Fibroblast of villous mesenchyme (primary cell): ENCODE measurements at regions not wholly inside any gene's neighbourhood (a gene's known extent, or its start where the extent isn't known, plus 50 kb on each side); places are given as distances from the start of the nearest gene placed in this dataset.
A peak's percentile ranks its signal among the peaks of the same experiment; 100 is the strongest.

Experiments
- DNase-seq: peaks from one replicate; pipeline ENCODE4 v3.0.0-alpha.2; 2010; ENCODE audit warnings: low read depth
- H3K4me3 ChIP-seq: 2 replicates; pipeline ENCODE4 v1.5.1; 2011; ENCODE audit warnings: low read depth, mild to moderate bottlenecking, low read length
- CTCF ChIP-seq: IDR thresholded peaks from 2 replicates; pipeline ENCODE4 v1.5.1; 2012; ENCODE audit warnings: low read depth, mild to moderate bottlenecking, low read length; ENCODE audit not compliant: insufficient read depth

GRCh38 chrX:20519146-20519545 is 252.4 kb upstream of the RPS6KA3 start:
- no peak for DNase-seq
- no peak for TF ChIP-seq CTCF
- H3K4me3 ChIP-seq = no peak overlapping the region

GRCh38 chrX:20517565-20517964 is 250.9 kb upstream of the RPS6KA3 start:
- H3K4me3 ChIP-seq = no peak overlapping the region
- no peak for DNase-seq
- no peak for TF ChIP-seq CTCF

- no peak overlapping the region for H3K4me3 ChIP-seq
- TF ChIP-seq CTCF = no peak
- DNase-seq = peak; percentile 60
Measured at GRCh38 chrX:20515841-20516461, 249.2 kb upstream of the RPS6KA3 start.

GRCh38 chrX:20514358-20514757 is 247.6 kb upstream of the RPS6KA3 start:
- no peak for TF ChIP-seq CTCF
- DNase-seq = peak; percentile 44
- H3K4me3 ChIP-seq = no peak overlapping the region

- no peak overlapping the region for H3K4me3 ChIP-seq
- no peak for DNase-seq
- TF ChIP-seq CTCF = no peak
Measured at GRCh38 chrX:20513185-20513584, 246.5 kb upstream of the RPS6KA3 start.

GRCh38 chrX:20511792-20512191 is 245.1 kb upstream of the RPS6KA3 start:
- TF ChIP-seq CTCF = no peak
- no peak overlapping the region for H3K4me3 ChIP-seq
- DNase-seq = no peak

- TF ChIP-seq CTCF = no peak
- no peak overlapping the region for H3K4me3 ChIP-seq
- DNase-seq = no peak
Measured at GRCh38 chrX:20507901-20508620, 241.4 kb upstream of the RPS6KA3 start.
